NCI-H510A (cell line): ENCODE measurements at regions not wholly inside any gene's neighbourhood (a gene's known extent, or its start where the extent isn't known, plus 50 kb on each side); places are given as distances from the start of the nearest gene placed in this dataset.

Experiments
- DNase-seq: peaks from one replicate; lab custom pipeline; 2025; lab: John Stamatoyannopoulos, UW

DNA sequence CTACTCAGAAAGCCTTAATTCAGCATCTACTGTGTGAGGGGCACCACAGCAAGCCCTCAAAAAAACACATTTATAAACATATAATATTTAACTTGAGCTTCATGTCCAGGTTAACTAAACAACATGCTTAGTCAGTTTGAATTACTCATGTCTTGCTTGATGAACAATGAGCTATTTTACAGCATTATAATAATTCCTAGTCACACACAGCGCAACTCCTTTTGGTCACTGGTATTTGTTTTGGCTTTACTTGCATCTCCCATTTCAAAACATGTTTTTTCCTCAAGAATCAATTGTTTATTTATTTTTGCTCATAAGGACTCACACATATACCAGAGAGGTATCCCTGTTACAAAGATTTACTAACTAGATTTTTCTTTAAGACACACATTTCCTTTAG is 616.7 kb upstream of the DAB2 start:
- DNase-seq: no peak

DNA sequence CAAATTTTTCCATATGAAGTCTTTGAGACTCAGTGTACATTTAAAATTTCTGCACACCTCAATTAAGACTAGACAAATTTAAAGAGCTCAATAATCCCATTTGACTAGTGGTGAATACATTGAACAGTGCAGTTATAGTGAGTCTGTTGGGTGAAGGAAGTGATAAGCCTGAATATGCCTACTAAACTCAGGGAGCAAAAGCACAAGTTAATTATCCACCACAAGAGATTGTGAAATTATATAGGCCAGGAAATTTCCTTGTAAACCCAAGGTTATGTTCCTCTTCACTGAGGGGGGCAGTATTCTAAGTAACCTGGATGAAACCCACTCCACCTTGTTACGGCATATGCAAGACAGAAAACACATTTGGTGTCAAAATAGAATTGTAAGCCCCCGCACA is 612.9 kb upstream of the DAB2 start:
- DNase-seq: no peak

- no peak for DNase-seq
These were observed 609.7 kb upstream of the DAB2 start for GRCh38 chr5:40034441-40034840.

DNA sequence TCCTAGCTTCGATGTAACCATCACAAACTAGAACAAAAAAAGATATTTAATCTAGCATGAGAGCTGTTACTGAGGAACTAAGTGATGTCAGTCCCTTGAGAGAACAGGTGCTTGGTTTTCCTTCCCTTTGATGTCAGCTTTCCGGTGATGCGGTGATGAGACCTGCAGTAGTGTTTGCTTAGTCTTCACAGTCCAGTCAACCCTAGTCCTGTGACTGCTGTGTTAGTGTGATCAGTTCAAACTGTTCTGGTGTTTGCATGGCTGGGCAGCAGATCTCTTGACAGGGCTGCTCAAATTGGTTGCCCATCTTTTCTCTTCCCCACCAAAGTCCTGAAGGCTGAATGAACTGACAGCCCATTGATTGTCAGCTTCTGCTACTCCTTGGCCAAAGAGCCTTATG is 608.6 kb upstream of the DAB2 start:
- DNase-seq: no peak

DNA sequence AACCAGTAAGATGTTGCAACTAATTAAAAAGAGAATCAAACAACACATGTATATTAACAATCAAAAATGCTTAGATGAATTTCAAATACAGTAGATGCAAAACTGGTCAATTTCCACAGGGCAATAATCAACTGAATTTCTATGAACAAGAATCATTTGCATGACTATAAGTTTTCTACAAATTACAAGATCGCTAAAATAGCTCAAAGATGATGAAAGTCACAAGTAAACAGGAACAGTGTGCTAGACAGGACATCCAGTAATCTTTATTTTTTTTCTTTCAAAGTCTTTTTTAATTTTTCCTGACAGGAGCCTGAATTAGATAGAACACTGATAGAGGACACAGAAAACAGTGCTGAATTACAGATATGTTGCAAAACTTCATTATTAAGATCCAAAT is 608.2 kb upstream of the DAB2 start:
- DNase-seq: no peak

DNA sequence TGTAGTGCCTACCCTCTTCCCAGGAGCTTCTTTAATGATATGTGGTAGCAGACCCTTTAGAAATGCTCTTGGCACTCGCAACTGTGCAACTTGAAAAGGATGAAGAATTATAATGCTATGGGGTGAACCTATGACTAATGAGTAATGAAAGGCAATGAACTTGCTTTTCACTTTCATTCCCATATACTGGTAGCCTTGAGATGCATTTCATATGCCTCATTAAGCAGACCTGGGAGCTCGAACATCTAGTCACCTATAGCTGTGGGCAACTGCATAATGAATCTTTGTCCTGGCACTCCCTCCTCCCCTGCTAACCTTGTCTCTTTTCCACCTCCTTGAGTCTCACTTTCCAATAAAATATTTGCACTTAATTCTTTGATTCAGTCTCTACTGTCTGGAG is 605.9 kb upstream of the DAB2 start:
- no peak for DNase-seq

GRCh38 chr5:40029711-40030495 is 605.1 kb upstream of the DAB2 start:
- no peak for DNase-seq

- DNase-seq: no peak
These were observed 602.6 kb upstream of the DAB2 start for GRCh38 chr5:40027400-40027799.

GRCh38 chr5:40025586-40025985 is 600.8 kb upstream of the DAB2 start:
- no peak for DNase-seq

- DNase-seq: no peak
These were observed 597.3 kb upstream of the DAB2 start for GRCh38 chr5:40022057-40022456.

DNA sequence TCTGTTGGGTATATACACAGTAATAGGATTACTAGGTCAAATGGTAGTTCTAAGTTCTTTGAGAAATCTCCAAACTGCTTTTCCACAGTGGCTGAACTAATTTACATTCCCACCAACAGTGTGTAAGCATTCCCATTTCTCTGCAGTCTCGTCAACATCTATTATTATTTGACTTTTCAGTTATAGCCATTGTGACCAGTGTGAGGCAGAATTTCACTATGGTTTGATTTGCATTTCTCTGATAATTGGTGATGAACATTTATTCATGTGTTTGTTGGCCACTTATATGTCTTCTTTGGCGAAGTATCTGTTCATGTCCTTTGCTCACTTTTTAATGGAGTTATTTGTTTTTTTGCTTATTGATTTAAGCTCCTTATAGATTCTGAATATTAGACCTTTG is 596.2 kb upstream of the DAB2 start:
- no peak for DNase-seq

GRCh38 chr5:40017918-40018317 is 593.1 kb upstream of the DAB2 start:
- DNase-seq: no peak

DNA sequence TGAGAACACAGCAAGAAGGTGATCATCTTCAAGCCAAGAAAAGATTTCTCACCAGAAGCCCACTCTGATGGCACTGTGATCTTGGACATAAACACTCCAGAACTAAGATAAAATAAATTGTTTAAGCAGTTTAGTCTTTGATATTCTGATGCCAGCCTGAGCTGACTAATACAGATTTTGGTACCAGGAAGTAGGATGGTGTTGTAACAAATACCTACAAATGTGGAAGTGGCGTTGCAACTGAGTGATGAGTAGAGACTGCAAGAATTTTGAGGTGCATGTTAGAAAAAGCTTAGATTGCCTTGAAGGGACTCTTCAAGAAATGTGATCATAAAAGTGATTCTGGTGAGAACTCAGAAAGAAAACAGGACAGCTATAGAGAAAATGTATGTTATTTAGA is 592.4 kb upstream of the DAB2 start:
- no peak for DNase-seq

DNA sequence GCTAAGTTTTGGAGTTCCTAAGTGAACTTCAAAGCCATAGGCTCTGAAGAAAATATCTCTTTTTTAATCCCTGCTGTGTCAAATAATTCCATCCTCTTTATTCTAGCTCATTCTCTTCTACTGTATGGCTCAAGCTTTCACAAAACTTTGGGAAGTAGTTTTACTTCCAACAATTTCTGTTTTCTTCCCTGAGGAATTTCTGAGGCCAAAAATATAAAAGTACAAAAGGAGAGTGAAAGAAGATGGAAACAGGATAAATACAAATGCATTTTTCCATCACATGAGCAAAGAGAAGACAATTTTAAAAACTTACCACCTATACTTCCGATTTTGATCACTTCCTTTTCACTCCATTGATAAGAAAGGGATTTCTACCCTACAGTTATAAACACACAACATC is 585.7 kb upstream of the DAB2 start:
- DNase-seq: no peak

DNA sequence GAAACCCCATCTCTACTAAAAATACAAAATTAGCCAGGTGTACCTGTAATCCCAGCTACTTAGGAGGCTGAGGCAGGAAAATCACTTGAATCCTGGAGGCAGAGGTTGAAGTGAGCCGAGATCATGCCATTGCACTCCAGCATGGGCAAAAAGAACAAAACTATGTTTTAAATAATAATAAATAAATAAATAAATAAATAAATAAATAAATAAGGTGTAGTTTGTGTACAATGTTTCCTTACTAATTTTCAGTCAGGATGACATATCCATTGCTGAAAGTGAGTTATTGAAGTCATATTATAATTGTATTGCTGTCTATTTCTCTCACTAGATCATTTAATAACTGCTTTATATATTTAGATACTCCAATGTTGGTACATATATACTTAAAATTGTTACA is 581.5 kb upstream of the DAB2 start:
- no peak for DNase-seq

DNA sequence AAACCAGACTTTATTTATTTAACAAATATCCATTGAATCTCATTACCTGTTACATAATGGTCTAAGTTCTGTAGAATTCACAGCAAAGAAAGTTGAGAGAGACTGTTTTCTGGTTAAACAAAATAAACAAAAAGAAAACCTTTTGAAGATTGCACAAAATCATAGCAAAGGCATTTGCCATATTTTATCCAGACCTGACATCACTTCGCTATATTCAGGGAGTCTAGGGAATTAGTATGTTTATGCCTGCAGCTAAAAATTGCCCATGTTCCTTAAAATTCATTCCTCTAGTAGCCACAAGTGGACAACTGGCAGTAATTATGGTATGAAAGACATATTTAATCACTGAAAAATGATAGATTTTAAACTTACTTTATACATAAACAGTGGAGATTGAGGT is 577.0 kb upstream of the DAB2 start:
- DNase-seq: no peak

DNA sequence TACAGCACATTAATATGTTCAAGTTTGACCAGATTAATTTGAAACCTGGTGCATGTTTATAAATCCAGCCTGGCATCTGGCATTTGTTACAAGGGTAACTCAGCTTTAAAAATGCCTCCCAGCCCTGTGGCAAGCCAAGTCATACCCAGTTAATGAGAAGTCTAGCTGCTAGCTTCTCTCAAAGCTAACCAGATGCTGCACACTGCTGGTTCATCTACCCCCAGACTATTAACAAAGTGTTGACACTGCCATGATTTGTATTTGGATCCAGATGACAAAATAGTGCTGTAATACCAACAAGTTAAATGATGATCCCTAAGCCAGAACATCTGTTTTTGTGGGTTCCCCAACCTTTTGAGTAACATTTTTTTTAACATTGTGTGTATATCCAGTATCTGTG is 573.7 kb upstream of the DAB2 start:
- DNase-seq: no peak

DNA sequence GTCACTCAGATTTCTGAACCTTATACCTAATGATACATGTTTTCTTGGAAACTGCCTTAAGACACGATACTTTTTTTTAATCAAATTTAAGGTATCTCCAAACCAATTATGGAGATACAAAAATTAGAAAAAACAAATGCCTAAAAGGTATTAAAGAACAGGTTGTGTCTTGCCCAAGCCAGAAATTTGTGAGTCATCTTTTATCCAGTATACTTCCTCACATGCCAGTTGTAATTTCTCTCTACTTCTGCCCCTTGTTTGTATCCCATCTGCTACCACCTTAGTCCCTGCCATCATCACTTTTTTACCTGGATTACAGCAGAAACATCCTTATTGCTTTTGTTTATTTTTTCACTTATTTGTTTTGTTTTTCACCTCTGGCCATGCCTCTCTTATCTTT is 571.2 kb upstream of the DAB2 start:
- no peak for DNase-seq

DNA sequence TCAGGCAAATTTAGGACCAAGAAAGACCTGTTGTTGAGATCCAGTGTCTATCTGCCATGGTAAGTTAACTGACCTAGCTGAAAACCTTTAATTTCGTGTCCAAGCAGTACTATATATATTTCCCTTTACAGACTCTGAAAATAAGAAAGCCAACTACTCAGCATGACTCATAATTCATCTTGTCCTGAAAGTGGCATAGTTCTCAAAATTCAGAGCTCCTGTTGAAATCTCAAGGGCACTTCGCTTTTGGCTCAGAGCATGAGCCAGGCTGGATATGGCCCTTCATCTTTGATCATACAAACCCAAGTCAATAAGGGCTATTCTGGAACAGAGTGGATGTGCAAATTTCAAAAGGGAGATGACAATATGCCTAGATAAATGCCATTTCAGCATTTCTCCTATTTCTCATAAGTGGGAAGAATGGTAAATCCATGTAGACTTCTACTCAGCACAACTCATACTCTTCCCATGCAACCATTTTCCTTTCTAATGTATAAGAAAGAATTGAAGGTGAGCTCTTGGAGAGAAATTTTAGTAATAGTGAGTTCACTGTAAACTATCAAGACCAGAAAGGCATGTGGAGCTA is 567.9 kb upstream of the DAB2 start:
- no peak for DNase-seq

DNA sequence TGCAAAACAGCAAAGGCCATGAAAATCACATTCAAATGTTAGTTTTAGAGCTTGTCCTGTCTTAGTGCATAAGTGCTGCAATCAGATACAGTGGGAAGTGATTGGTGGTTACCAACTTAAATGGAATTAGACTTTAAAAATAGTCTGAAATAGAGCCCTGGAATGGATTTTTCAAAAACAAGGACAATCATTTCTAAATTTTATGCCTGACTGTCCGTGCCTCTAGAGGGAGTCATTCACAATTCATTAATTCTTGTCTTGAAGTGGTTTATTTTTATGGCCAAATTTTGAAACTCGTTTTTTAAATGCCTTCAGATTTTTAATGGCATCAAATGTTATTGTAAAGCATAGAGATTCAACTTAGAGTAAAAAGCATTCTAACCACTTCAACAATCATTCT is 561.8 kb upstream of the DAB2 start:
- DNase-seq: no peak

DNA sequence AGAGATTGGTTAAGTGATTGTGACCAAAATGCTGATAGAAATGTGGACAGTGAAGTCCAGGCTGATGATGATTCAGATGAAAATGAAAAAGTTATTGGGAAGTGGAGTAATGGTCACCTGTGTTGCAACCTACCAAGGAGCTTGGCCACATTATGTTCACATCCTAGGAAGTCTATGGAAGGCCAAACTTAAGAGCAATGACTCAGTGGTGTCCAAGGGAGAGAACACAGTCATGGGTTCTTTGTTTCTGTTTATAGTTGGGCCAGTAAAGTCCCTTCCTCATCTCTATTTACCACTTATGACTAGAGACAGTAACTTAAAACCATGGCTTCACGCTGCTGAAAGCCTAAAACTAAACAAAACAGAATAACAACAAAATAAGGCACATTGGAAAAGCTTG is 555.3 kb upstream of the DAB2 start:
- DNase-seq: no peak

DNA sequence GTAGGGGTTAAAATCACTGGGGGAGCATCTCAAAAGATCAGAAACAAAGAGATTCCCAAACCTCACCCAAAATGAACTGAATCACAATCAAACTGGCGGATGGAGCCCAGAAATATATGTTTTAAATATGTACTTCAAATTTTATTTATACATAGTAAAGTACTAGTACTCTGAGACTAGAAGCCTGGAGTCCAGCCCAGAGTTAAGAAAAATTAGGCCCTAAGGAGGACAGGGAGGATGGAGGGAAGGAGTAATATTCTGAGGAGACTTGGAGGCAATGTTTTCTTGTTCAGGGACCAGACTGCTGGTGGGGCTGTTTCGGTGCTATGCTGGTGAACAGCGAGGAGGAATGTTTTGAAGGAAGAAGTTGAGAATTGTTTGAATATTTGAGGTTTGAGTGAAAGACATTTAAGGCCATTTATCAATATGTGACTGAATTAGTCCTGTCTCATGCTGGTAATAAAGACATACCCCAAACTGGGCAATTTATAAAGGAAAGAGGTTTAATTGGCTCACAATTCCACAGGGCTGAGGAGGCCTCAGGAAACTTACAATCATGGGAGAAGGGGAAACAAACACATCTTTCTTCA is 552.4 kb upstream of the DAB2 start:
- DNase-seq: no peak

DNA sequence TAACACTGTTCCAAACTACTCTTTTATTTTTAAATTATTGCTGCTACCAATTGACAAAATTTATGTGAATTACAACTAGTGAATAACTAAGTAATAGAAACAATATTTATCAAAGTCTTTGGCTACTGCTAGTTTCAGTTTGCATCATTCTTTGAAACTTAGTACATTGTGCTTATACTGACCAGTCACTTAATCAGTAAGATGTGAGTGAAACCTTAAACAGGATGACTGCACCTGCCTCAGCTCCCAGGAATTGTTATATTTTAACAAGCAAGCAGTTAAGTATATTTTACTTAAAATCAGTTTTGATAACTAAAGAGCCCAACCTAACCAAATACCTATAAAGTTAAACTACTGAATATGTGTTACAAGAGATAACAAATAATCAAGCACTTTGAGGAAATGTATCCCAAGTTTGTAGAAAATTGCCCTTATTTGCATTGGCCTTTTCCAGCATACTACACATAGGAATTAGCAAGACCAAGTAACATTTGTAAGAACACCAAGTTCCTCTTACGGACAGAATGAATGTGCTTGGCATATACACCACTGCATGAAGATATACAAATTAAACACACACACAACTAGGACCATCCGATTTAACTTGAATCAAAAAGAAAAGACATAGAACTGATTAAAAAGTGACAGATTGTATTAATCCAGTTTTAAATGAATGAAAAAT is 545.5 kb upstream of the DAB2 start:
- DNase-seq: no peak
